ENCODE measurements at regions not wholly inside any gene's neighbourhood (a gene's known extent, or its start where the extent isn't known, plus 50 kb on each side); places are given as distances from the start of the nearest gene placed in this dataset.

DNA sequence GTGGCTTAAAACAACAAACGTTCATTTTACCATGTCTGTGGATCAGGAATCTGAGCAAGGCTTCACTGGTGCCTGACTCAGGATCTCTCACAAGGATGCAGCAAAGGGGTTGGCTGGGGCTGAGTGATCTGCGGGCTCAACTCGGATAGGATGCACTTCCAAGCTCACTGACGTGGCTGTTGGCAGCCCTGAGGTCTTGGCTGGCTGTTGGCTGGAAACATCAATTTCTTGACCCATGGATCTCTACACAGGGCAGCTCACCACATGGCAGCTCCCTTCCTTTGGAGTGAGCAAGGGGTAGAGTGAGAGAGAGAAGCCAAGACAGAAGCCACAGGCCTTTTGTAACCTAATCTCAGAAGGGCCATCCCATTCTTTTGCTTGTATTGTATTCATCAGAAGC is 202.1 kb downstream of the NXNL2 start:
- no peak overlapping the region for H3K56ac ChIP-seq (replicated peaks; ENCODE audit: insufficient read length, low read depth, low read length)
- no peak overlapping the region for H4K8ac ChIP-seq (ENCODE audit: extremely low read depth, insufficient read depth, low read length)
- no peak overlapping the region for H2BK5ac ChIP-seq (ENCODE audit: low read depth, low read length)
- H3K4me2 ChIP-seq (ENCODE audit: insufficient read depth in 1 of 2, low read depth in 2 of 2, low read length in 2 of 2), result no peak overlapping the region
- CTCF ChIA-PET (ENCODE audit: partially characterized antibody), result interaction anchor here (0.8 to 1.4 kb wide), 4 partner anchors 11 to 253 kb away, joined by 3 to 7 read pairs (median 4); no protein-coding TSS in a partner anchor
- TF ChIP-seq POLR2AphosphoS5 (IDR thresholded peaks at IDR 0.05; ENCODE audit: low read depth, low read length) (no peak), RAD21 (IDR thresholded peaks at IDR 0.05 in 1 of 2, conservative IDR thresholded peaks at IDR 0.05 in 1 of 2; ENCODE audit: low read depth in 2 of 2, low read length in 2 of 2) (no peak), SP1 (IDR thresholded peaks at IDR 0.05; ENCODE audit: low read depth, low read length) (no peak)
- peaks cover 0 to 2% (median under 1%) of the 10 kb centered on the region in 4 experiments; a peak in 4 of 7 replicates for H3K4me1 ChIP-seq (replicated peaks in 1 of 4; ENCODE audit: control insufficient read depth in 3 of 4, insufficient read depth in 4 of 4, low read length in 3 of 4)
- H3K27ac ChIP-seq (ENCODE audit: low read depth, low read length), result no peak overlapping the region
- POLR2A ChIA-PET (ENCODE audit: partially characterized antibody), result no interaction called here
- H4K5ac ChIP-seq (ENCODE audit: insufficient read length, low read depth, low read length), result no peak overlapping the region
- H4K91ac ChIP-seq (replicated peaks; ENCODE audit: insufficient read length, low read length), result no peak overlapping the region
- H3K23ac ChIP-seq (ENCODE audit: insufficient read length), result no peak overlapping the region
- H3K9ac ChIP-seq (replicated peaks in 1 of 4; ENCODE audit: extremely low read depth in 1 of 4, low read depth in 3 of 4, low read length in 3 of 4), result no peak overlapping the region
- H3K4me3 ChIP-seq (ENCODE audit: extremely low read depth in 1 of 4, insufficient read depth in 2 of 4, low read depth in 3 of 4, low read length in 4 of 4), result no peak overlapping the region
- no peak overlapping the region for H2BK20ac ChIP-seq (ENCODE audit: low read length)
- H2AK5ac ChIP-seq (ENCODE audit: low read depth, low read length), result no peak overlapping the region
- peaks cover 9 to 11% of the 10 kb centered on the region in 2 experiments for H3K9me3 ChIP-seq (ENCODE audit: insufficient read depth in 2 of 2, low read depth in 1 of 2, low read length in 1 of 2)
- no peak overlapping the region for H2BK12ac ChIP-seq (ENCODE audit: low read depth, low read length)
- no peaks in the 10 kb centered on the region; a peak in 1 of 7 replicates for H3K27me3 ChIP-seq (replicated peaks in 1 of 4; ENCODE audit: control insufficient read depth in 3 of 4, extremely low read depth in 1 of 4, insufficient read depth in 3 of 4, low read length in 3 of 4)
- H3K36me3 ChIP-seq (ENCODE audit: control insufficient read depth in 2 of 4, insufficient read depth in 4 of 4, low read length in 3 of 4), result 0 out of 8 replicates have a peak, but pooled peaks cover 0 to 3% (median 0%) of the 10 kb centered on the region in 4 experiments
- no peak overlapping the region for H3K14ac ChIP-seq (ENCODE audit: insufficient read length)
- H3K79me2 ChIP-seq (ENCODE audit: control insufficient read depth in 1 of 2, insufficient read depth in 2 of 2, low read length in 2 of 2), result no peaks in the 10 kb centered on the region
- H2AFZ ChIP-seq (ENCODE audit: low read length), result no peak overlapping the region
- H3K23me2 ChIP-seq (ENCODE audit: low read depth, low read length), result no peaks in the 10 kb centered on the region
- no peaks in the 10 kb centered on the region for H4K20me1 ChIP-seq (replicated peaks in 1 of 2; ENCODE audit: control insufficient read depth in 1 of 2, insufficient read depth in 2 of 2, low read length in 2 of 2)
- no peaks in the 10 kb centered on the region for H3K79me1 ChIP-seq (ENCODE audit: low read depth, low read length)
- no peak overlapping the region for H2BK15ac ChIP-seq (ENCODE audit: low read length)
- FAIRE-seq (no peak), DNase-seq (ENCODE audit: low read depth in 1 of 2, low spot score in 2 of 2) (no peak)
- no peak overlapping the region for H3K4ac ChIP-seq (replicated peaks; ENCODE audit: insufficient read length, low read depth, low read length)
- no peak overlapping the region for H2BK120ac ChIP-seq (replicated peaks; ENCODE audit: low read depth, low read length)
- 90% methylated on average over 4 of the region's 4 CpGs; no CpG with 5 or more reads in 1 of the 2 experiments for WGBS, 2 experiments (ENCODE audit: extremely low coverage in 1 of 2, insufficient coverage in 1 of 2, insufficient read length in 1 of 2, insufficient replicate concordance in 2 of 2, low coverage in 1 of 2, low lambda C conversion rate in 2 of 2, missing lambda C conversion rate in 1 of 2)
- H3K18ac ChIP-seq (ENCODE audit: extremely low read depth, low read length), result no peak overlapping the region

All from H1 (cell line).